Thyroid gland (tissue), 4 donors: ENCODE measurements at regions not wholly inside any gene's neighbourhood (a gene's known extent, or its start where the extent isn't known, plus 50 kb on each side); places are given as distances from the start of the nearest gene placed in this dataset.

Experiments
- DNase-seq, 2 donors: peaks; one replicate each; pipeline ENCODE4 v3.0.0-alpha.2; 2019
- H3K27ac ChIP-seq, 3 donors: fragments of 200-600 bp; sonication (generic); 1 replicate in 2 of 3; 2 replicates in 1 of 3; pipeline ENCODE4 v1.5.1; 2016 to 2019; ENCODE audit warnings: mild to moderate bottlenecking in 1 of 3, moderate library complexity in 1 of 3
- H3K27me3 ChIP-seq: fragments of 200-600 bp; sonication (generic); one replicate; pipeline ENCODE4 v1.5.1; 2019
- H3K36me3 ChIP-seq, 2 donors: fragments of 200-600 bp; sonication (generic); one replicate each; pipeline ENCODE4 v1.5.1; 2016 to 2019
- H3K4me1 ChIP-seq, 2 donors: fragments of 200-600 bp; sonication (generic); one replicate each; pipeline ENCODE4 v1.5.1; 2017 to 2019
- H3K4me3 ChIP-seq, 3 donors: fragments of 200-600 bp; sonication (generic); replicated peaks in 1 of 3; 1 replicate in 2 of 3; 2 replicates in 1 of 3; pipeline ENCODE4 v1.5.1; 2016; ENCODE audit warnings: mild to moderate bottlenecking in 1 of 3
- H3K9me3 ChIP-seq: fragments of 200-600 bp; sonication (generic); one replicate; pipeline ENCODE4 v1.5.1; 2017
- POLR2A ChIP-seq, 2 donors: fragments of 450-650 bp; IDR thresholded peaks; one replicate each; pipeline ENCODE4 v1.6.1; 2017; ENCODE audit warnings: antibody characterized with exemption in 2 of 2, mild to moderate bottlenecking in 2 of 2, moderate library complexity in 1 of 2
- WGBS, 2 donors: methylation state at CpG; one replicate each; pipeline ENCODE4 v1.1.5; 2017; 5-methylcytosine and 5-hydroxymethylcytosine counted together
- intact Hi-C: fragments of 100-400 bp; cut with DNase I; formaldehyde crosslinking; loops from one replicate; pipeline ENCODE4 v1.15.1; 2023
- TF ChIP-seq, protein P1 (sequence below), 6 experiments: fragments of 200-600 bp in 3 of 6; fragments of 450-650 bp in 3 of 6; sonication (generic) in 3 of 6; IDR thresholded peaks; one replicate each; pipeline ENCODE4 v1.5.1; 2016 to 2019; ENCODE audit warnings: antibody characterized with exemption in 6 of 6, mild to moderate bottlenecking in 2 of 6, inconsistent platforms in 1 of 6, moderate library complexity in 1 of 6

DNA sequence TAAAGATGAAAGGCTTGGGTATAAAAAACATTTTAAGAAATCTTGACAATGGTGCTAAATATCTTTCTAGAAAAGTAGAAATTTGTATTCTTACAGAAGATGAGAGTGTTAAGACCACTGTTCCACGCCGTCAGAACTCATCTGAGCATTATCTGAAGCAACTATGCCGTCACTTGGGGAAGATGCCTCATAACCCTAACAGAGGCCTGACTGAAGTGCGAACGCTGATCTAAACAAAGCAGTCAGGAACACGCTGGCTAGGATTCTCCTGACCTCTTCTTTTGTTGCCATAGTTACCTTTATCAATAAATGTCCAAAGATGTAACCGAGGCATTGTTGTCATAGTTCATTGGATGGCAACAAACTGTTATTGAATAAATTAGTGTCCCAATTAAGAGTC lies 612.4 kb downstream of the LTN1 start:
- WGBS, 2 donors = 90% methylated on average over 7 of the region's 7 CpGs
- DNase-seq = no peak
- H3K4me1 ChIP-seq = no peaks in the 10 kb centered on the region

GRCh38 chr21:28378026-28378425 lies 614.7 kb downstream of the LTN1 start:
- 97 to 98% methylated on average over 2 of the region's 2 CpGs for WGBS, 2 donors
- H3K27ac ChIP-seq = no peak overlapping the region
- intact Hi-C loops = no loop called here
- no peaks in the 10 kb centered on the region for H3K4me1 ChIP-seq
- H3K36me3 ChIP-seq = no peaks in the 10 kb centered on the region
- no peaks in the 10 kb centered on the region for H3K27me3 ChIP-seq
- no peak overlapping the region for H3K4me3 ChIP-seq
- no peak for TF ChIP-seq POLR2A (IDR thresholded peaks at IDR 0.05)
- DNase-seq = no peak
- H3K9me3 ChIP-seq = no peaks in the 10 kb centered on the region

More for the DNA sequence above, 612.4 kb downstream of the LTN1 start:
- H3K36me3 ChIP-seq = no peaks in the 10 kb centered on the region
- intact Hi-C loops = no loop called here
- no peaks in the 10 kb centered on the region for H3K9me3 ChIP-seq
- H3K27ac ChIP-seq = no peak overlapping the region
- no peak overlapping the region for H3K4me3 ChIP-seq
- no peak for TF ChIP-seq POLR2A (IDR thresholded peaks at IDR 0.05)
- TF ChIP-seq, protein P1, sequence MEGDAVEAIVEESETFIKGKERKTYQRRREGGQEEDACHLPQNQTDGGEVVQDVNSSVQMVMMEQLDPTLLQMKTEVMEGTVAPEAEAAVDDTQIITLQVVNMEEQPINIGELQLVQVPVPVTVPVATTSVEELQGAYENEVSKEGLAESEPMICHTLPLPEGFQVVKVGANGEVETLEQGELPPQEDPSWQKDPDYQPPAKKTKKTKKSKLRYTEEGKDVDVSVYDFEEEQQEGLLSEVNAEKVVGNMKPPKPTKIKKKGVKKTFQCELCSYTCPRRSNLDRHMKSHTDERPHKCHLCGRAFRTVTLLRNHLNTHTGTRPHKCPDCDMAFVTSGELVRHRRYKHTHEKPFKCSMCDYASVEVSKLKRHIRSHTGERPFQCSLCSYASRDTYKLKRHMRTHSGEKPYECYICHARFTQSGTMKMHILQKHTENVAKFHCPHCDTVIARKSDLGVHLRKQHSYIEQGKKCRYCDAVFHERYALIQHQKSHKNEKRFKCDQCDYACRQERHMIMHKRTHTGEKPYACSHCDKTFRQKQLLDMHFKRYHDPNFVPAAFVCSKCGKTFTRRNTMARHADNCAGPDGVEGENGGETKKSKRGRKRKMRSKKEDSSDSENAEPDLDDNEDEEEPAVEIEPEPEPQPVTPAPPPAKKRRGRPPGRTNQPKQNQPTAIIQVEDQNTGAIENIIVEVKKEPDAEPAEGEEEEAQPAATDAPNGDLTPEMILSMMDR (IDR thresholded peaks at IDR 0.05) = no peak
- H3K27me3 ChIP-seq = no peaks in the 10 kb centered on the region

- Histone ChIP-seq H3K36me3 (no peaks in the 10 kb centered on the region), H3K27me3 (no peaks in the 10 kb centered on the region), H3K27ac (no peak overlapping the region), H3K4me3 (no peak overlapping the region), H3K4me1 (no peaks in the 10 kb centered on the region), H3K9me3 (no peaks in the 10 kb centered on the region)
- TF ChIP-seq, protein P1 (IDR thresholded peaks at IDR 0.05) = no peak
- no peak for TF ChIP-seq POLR2A (IDR thresholded peaks at IDR 0.05)
- intact Hi-C loops = no loop called here
- 78 to 88% methylated on average over 2 of the region's 2 CpGs for WGBS, 2 donors
- DNase-seq = no peak
Observed at GRCh38 chr21:28375708-28376385, 616.8 kb downstream of the LTN1 start.

DNA sequence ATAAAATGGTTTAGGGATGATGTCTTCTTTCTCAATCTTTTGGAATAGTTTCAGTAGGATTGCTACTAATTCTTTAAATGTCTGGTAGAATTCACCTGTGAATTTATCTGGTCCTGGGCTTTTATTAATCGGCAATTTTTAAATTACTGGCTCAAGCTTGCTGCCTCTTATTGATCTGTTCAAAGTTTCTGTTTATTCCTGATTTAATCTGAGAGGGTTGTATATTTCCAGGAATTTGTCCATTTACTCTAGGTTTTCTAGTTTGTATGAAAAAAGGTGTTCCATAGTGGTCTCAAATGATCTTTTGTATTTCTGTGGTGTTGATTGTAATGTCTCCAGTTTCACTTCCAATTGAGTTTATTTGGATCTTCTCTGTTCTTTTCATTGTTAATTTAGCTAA lies 617.8 kb downstream of the LTN1 start:
- intact Hi-C loops = no loop called here
- Histone ChIP-seq H3K9me3 (no peaks in the 10 kb centered on the region), H3K36me3 (no peaks in the 10 kb centered on the region), H3K4me3 (no peak overlapping the region), H3K27ac (no peak overlapping the region), H3K27me3 (no peaks in the 10 kb centered on the region), H3K4me1 (no peaks in the 10 kb centered on the region)
- DNase-seq = no peak
- no peak for TF ChIP-seq POLR2A (IDR thresholded peaks at IDR 0.05)
- TF ChIP-seq, protein P1 (IDR thresholded peaks at IDR 0.05) = no peak
- WGBS, 2 donors = 96 to 100% methylated on average over 1 of the region's 1 CpG

GRCh38 chr21:28371713-28372112 lies 621.0 kb downstream of the LTN1 start:
- Histone ChIP-seq H3K27ac (no peak overlapping the region), H3K36me3 (no peaks in the 10 kb centered on the region), H3K9me3 (no peaks in the 10 kb centered on the region), H3K4me3 (no peak overlapping the region), H3K27me3 (no peaks in the 10 kb centered on the region), H3K4me1 (no peaks in the 10 kb centered on the region)
- no peak for TF ChIP-seq POLR2A (IDR thresholded peaks at IDR 0.05)
- TF ChIP-seq, protein P1 (IDR thresholded peaks at IDR 0.05) = no peak
- DNase-seq = no peak
- 87 to 95% methylated on average over 4 of the region's 4 CpGs for WGBS, 2 donors
- intact Hi-C loops = no loop called here
